Retinal pigment epithelial cell (primary cell): ENCODE measurements at regions not wholly inside any gene's neighbourhood (a gene's known extent, or its start where the extent isn't known, plus 50 kb on each side); places are given as distances from the start of the nearest gene placed in this dataset.

ENCODE experiments used
- DNase-seq: peaks from one replicate; pipeline ENCODE4 v3.0.0-alpha.2; 2010; ENCODE audit warnings: low read depth
- H3K4me3 ChIP-seq: 2 replicates; pipeline ENCODE4 v1.5.1; 2011; ENCODE audit warnings: mild to moderate bottlenecking, low read length, control low read depth, moderate library complexity
- TF ChIP-seq, protein P1 (sequence below): conservative IDR thresholded peaks from 2 replicates; pipeline ENCODE4 v1.5.1; 2011; ENCODE audit warnings: low read depth, low read length, control low read depth, inconsistent platforms

GRCh38 chr6:10323018-10323417 lies 91.9 kb downstream of the TFAP2A start:
- no peak overlapping the region for H3K4me3 ChIP-seq
- no peak for DNase-seq
- TF ChIP-seq, protein P1, sequence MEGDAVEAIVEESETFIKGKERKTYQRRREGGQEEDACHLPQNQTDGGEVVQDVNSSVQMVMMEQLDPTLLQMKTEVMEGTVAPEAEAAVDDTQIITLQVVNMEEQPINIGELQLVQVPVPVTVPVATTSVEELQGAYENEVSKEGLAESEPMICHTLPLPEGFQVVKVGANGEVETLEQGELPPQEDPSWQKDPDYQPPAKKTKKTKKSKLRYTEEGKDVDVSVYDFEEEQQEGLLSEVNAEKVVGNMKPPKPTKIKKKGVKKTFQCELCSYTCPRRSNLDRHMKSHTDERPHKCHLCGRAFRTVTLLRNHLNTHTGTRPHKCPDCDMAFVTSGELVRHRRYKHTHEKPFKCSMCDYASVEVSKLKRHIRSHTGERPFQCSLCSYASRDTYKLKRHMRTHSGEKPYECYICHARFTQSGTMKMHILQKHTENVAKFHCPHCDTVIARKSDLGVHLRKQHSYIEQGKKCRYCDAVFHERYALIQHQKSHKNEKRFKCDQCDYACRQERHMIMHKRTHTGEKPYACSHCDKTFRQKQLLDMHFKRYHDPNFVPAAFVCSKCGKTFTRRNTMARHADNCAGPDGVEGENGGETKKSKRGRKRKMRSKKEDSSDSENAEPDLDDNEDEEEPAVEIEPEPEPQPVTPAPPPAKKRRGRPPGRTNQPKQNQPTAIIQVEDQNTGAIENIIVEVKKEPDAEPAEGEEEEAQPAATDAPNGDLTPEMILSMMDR: no peak

GRCh38 chr6:10320291-10320690 lies 94.6 kb downstream of the TFAP2A start:
- no peak for DNase-seq
- no peak overlapping the region for H3K4me3 ChIP-seq
- TF ChIP-seq, protein P1: no peak

- no peak overlapping the region for H3K4me3 ChIP-seq
- DNase-seq: no peak
- TF ChIP-seq, protein P1: no peak
Measured at GRCh38 chr6:10316373-10316721, 98.5 kb downstream of the TFAP2A start.

DNA sequence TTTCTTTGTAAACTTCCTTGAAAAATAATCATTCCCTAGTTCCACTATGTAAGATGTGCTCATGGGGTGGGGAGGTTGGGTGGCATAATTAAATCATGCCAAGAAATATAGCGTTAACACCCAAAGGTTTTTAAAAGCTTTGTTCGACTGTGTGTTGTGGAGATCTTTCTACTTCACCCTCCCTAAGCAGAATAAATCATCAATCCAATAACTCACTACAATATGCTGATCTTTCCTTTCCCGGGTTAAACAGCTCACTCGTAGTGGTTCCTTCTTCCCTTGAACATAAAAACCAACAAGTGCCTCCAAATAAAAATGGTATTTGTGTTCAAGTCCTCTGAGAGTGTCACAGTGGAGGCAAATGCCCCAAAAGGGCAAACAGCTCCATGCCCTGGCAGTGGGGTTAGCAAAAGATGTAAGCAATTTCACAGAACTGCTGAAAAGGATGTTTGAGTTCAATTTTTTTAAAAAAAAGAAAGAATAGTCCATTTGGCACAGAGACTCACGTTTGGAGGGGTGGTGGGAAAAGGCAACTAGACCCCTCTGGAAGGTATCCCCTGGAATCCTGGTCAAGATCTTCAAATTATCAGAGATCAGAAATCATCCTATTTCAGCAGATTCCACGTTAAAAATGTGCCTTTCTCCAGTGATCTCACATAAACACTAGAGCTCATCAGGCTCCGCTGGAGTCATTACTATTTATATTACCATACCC lies 99.1 kb downstream of the TFAP2A start:
- TF ChIP-seq, protein P1: no peak
- DNase-seq: no peak
- no peak overlapping the region for H3K4me3 ChIP-seq

- no peak for DNase-seq
- TF ChIP-seq, protein P1: no peak
- no peak overlapping the region for H3K4me3 ChIP-seq
Measured at GRCh38 chr6:10315034-10315433, 99.8 kb downstream of the TFAP2A start.

GRCh38 chr6:10314163-10314955 lies 100.5 kb downstream of the TFAP2A start:
- no peak overlapping the region for H3K4me3 ChIP-seq
- DNase-seq: no peak
- TF ChIP-seq, protein P1: no peak

DNA sequence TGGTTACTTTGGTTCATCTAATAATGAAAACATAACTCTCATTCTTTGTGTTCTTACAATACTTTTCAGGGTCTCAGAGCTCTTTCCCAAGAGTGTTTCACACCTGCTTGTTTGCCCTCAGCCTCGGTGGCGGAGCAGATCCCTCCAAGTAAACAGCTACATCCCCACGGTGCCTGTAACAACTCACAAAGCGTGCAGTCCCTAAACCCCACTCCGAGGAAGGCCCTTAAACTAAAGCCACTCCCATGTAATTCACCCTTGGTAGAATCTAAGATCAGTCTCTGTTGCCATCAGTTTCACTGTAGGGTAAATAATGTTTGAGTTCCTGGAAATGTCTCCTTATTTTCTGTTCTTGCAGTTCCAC lies 101.1 kb downstream of the TFAP2A start:
- DNase-seq: no peak
- TF ChIP-seq, protein P1: no peak
- H3K4me3 ChIP-seq: no peak overlapping the region
